Activated CD4-positive, alpha-beta T cell treated with anti-CD3 and anti-CD28 coated beads, Interleukin-10, Interleukin-2, amounts not matched to agents 100 ng/mL and 50 ng/mL, durations not matched to agents 16 hours and 8 hours (primary cell): ENCODE measurements at regions not wholly inside any gene's neighbourhood (a gene's known extent, or its start where the extent isn't known, plus 50 kb on each side); places are given as distances from the start of the nearest gene placed in this dataset.
"Not testable (repeated sequence)": the region's sequence is repeated elsewhere in the genome, so short reads cannot be mapped to it uniquely, and the experiment has no call there.

Experiments
- DNase-seq: peaks from one replicate; pipeline ENCODE4 v3.0.0-alpha.2; 2020

DNA sequence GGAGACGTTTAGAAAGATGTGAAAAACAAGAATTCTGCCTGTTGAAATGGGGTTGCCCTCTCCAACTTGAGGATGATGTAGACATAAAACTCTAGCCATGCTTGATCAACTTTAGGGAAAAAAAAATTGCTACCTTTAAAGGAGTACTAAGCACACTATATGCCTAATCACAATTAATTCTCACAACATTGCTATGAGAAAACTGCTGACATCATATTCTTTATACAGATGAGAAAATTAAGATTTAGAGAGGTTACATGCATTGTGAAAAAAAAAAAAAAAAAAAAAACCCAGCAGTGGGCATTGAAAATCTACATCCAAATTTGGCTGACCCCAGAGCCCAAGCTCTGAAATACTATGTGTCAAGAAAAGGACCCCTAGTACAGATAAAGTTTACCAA lies 617.2 kb upstream of the ADGRL2 start:
- DNase-seq = no peak

DNA sequence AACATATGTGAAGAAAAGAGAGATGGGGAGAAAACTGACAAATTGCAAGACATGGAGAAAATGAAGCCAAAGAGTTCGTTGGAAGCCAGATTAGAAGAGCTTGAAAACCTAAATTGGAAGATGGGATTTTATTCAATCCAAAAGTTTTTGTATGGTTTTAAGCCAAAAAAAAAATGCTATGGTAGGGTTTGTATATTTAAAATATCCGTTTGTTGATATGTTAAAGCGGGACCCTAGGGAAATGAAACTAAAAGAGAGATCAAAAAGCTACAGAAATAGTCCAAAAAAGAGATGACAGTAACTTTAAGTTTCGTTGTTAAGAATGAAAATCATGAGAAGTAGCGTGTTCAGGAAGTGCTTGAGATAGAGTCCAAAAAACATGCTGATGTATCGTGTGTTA lies 617.7 kb upstream of the ADGRL2 start:
- no peak for DNase-seq

DNA sequence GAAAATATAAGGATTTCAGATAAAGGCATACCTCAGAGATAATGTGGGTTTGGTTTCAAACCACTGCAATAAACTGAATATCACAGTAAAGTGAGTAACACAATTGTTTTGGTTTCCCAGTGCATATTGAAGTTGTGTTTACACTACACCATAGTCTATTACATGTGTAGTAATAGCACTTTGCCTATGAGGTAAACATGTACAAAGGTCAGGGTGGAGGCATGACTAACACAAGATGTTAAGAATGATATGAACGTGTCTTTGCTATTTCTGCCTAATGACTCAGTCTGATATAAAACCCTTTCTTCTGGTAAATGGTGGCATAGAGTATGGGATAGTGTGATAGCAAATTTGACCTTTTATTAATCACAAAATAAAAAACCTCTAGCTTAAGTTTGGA lies 621.5 kb upstream of the ADGRL2 start:
- no peak for DNase-seq

- not testable (repeated sequence) for DNase-seq
Measured at GRCh38 chr1:81178431-81179093, 622.2 kb upstream of the ADGRL2 start.

- DNase-seq = no peak
Measured at GRCh38 chr1:81174811-81175476, 625.8 kb upstream of the ADGRL2 start.

GRCh38 chr1:81174052-81174451 lies 626.7 kb upstream of the ADGRL2 start:
- DNase-seq = no peak

DNA sequence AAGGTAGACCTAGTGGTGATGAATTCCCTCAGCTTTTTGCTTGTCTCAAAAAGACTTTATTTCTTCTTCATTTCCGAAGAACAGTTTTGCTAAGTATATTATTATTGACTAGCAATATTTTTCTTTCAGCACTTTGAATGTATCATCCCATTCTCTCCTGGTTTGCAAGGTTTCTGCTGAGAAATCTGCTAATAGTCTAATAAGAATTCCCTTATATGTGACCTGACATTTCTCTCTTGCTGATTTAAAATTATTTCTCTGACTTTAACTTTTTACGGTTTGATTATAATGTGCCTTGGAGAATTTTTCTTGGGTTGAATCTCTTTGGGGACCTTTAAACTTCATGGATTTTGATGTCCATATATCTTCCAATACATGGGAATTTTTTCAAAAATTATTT lies 628.3 kb upstream of the ADGRL2 start:
- DNase-seq = no peak

DNA sequence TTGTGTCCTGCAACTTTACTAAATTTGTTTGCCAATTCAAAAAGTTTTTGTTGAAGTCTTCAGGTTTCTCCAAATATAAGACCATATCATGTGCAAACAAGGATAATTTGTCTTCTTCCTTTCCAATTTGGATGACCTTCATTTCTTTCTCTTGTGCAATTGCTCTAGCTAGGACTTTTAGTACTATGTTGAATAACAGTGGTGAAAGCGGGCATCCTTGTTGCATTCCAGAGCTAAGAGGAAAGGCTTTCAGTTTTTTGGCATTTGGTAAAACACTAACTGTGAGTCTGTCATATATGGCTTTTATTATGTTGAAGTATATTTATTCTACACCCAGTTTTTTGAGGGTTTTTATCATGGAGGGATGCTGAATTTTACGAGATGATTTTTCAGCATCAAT lies 630.0 kb upstream of the ADGRL2 start:
- DNase-seq = no peak

DNA sequence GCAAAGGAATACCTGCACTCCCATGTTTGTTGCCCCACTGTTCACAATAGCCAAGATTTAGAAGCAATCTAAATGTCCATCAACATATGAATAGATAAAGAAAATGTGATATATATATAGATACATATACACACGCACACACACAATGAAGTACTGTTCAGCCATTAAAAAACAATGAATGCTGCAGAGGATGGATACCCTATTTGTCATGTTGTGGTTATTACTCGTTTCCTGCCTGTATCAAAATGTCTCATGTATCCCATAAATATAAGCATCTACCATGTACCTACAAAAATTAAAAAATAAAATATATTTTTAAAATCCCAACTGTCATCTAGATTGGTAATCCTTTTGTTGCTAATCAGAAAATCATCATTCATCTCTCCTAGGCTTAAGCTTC lies 634.8 kb upstream of the ADGRL2 start:
- DNase-seq = no peak

GRCh38 chr1:81160696-81161095 lies 640.0 kb upstream of the ADGRL2 start:
- DNase-seq = no peak

DNA sequence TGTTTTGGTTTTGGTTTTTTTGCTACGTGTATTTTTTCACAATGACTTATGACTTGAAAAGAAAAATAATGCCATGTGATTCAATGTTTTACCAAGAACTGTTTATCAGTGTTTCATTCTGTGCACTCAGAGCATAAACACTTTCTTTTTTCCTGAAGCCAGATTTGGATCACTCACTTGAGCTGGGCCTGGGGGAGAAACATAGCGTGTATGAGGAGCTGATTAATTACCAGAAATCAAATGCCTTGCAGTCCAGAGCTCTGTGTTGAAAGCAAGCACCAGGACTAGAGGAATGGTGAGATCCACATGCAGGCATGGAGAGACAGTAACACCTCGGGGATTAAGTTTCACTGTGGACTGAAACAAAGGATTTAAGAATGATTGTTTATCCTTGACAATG lies 642.1 kb upstream of the ADGRL2 start:
- no peak for DNase-seq

DNA sequence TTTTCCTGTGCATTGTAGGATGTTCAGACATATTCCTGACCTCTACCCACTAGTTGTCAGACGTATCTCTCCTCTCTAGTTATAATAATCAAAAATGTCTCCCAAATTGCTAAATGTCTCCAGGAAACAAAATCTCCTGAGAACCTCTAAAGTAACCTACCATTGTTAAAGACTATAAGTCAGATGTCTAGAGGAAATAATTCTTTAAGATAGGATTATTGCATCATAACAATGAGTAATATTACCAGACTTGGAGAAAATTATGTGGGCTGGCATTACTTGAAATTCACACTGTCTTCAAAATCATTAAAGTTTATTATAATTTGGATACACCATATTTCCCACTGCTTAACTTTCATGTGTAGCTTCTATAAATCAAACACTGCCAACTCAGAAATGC lies 643.0 kb upstream of the ADGRL2 start:
- DNase-seq = no peak

GRCh38 chr1:81156887-81157286 lies 643.8 kb upstream of the ADGRL2 start:
- DNase-seq = no peak

DNA sequence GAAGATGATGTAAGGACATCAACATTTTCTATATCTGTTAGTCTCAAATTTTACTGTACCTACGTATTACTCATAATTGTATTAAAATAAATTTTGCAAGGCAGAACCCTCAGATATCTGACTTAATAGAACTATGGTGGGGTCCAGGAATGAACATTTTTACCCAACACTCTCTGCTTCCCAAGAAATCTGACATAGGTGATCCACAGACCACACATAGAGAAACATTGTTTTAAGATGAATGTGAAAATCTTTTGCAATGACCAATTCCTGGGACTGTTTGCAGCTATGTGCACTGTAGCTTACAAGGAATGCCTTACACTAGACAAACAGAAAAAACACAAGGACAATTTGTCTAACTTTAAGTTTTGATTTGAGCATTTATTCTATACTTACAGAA lies 645.6 kb upstream of the ADGRL2 start:
- DNase-seq = no peak

- no peak for DNase-seq
Measured at GRCh38 chr1:81151206-81151605, 649.5 kb upstream of the ADGRL2 start.

GRCh38 chr1:81149649-81150325 lies 650.9 kb upstream of the ADGRL2 start:
- no peak for DNase-seq

- no peak for DNase-seq
Measured at GRCh38 chr1:81144240-81144825, 656.4 kb upstream of the ADGRL2 start.

GRCh38 chr1:81142099-81142826 lies 658.5 kb upstream of the ADGRL2 start:
- no peak for DNase-seq

GRCh38 chr1:81135524-81135923 lies 665.2 kb upstream of the ADGRL2 start:
- DNase-seq = no peak

DNA sequence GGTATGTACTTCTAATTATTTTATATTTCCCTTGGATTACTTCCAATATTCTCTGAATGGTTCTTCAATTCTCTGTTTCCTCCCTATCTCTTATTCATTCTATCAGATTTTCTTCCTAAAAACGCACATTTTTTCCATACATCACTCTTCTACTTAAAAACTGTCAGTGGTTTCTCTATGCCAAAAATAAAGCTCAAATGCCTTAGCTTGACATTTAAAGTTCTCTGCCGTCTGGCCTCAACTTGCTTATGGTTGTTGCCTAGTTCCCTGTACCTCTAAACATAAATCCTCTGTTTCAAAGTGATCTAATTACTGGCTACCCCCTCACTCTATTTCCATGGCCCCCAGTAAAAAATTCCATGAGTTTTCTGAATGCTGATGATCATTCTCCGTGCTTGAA lies 671.0 kb upstream of the ADGRL2 start:
- no peak for DNase-seq

DNA sequence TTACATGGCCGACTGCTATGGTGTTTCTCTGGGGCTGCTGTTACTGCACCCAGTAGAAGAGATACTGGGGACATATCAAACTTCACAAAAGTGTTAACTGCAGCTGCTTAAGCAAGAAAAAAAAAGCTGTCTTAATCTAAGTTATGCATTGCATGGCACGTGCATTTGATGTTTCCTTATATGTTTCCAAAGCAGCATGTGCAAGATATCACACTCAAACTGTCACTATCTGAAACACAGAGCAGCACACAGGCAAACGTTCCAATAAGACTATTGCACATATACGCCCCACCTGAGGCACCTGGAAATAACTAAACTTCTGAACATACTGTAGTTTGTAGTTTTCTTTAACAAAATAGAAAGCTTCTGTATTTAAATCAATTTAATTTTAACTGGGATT lies 671.4 kb upstream of the ADGRL2 start:
- no peak for DNase-seq

GRCh38 chr1:81128079-81128478 lies 672.7 kb upstream of the ADGRL2 start:
- DNase-seq = no peak

- DNase-seq = no peak
Measured at GRCh38 chr1:81126989-81127581, 673.6 kb upstream of the ADGRL2 start.
